ENCODE measurements at regions not wholly inside any gene's neighbourhood (a gene's known extent, or its start where the extent isn't known, plus 50 kb on each side); places are given as distances from the start of the nearest gene placed in this dataset.

- DNase-seq = no peak
These were observed 320.5 kb upstream of the TNRC6C start for GRCh38 chr17:77637818-77638575.

- peak in 1 of 2 experiments; percentile 8 for DNase-seq
These were observed 318.3 kb upstream of the TNRC6C start for GRCh38 chr17:77640252-77640651.

- no peak for DNase-seq
These were observed 317.4 kb upstream of the TNRC6C start for GRCh38 chr17:77640916-77641605.

GRCh38 chr17:77641718-77642117 lies 316.8 kb upstream of the TNRC6C start:
- DNase-seq = no peak

GRCh38 chr17:77644181-77645071 lies 314.1 kb upstream of the TNRC6C start:
- DNase-seq = no peak

GRCh38 chr17:77645072-77646045 lies 313.1 kb upstream of the TNRC6C start:
- no peak for DNase-seq

GRCh38 chr17:77646046-77646430 lies 312.5 kb upstream of the TNRC6C start:
- DNase-seq = no peak

- no peak for DNase-seq
These were observed 311.0 kb upstream of the TNRC6C start for GRCh38 chr17:77647531-77647930.

- DNase-seq = no peak
These were observed 308.7 kb upstream of the TNRC6C start for GRCh38 chr17:77649717-77650211.

- DNase-seq = no peak
These were observed 306.5 kb upstream of the TNRC6C start for GRCh38 chr17:77651988-77652387.

GRCh38 chr17:77654296-77654695 lies 304.2 kb upstream of the TNRC6C start:
- DNase-seq = no peak

- DNase-seq = no peak
These were observed 303.7 kb upstream of the TNRC6C start for GRCh38 chr17:77654850-77655249.

- no peak for DNase-seq
These were observed 302.4 kb upstream of the TNRC6C start for GRCh38 chr17:77656054-77656453.

- DNase-seq = no peak
These were observed 300.7 kb upstream of the TNRC6C start for GRCh38 chr17:77657839-77658238.

GRCh38 chr17:77660524-77660923 lies 298.0 kb upstream of the TNRC6C start:
- no peak for DNase-seq

- no peak for DNase-seq
These were observed 295.7 kb upstream of the TNRC6C start for GRCh38 chr17:77662833-77663232.

- DNase-seq = no peak
These were observed 294.3 kb upstream of the TNRC6C start for GRCh38 chr17:77664097-77664729.

- no peak for DNase-seq
These were observed 292.7 kb upstream of the TNRC6C start for GRCh38 chr17:77665833-77666232.

- no peak for DNase-seq
These were observed 292.0 kb upstream of the TNRC6C start for GRCh38 chr17:77666462-77666861.

- no peak for DNase-seq
These were observed 291.6 kb upstream of the TNRC6C start for GRCh38 chr17:77666881-77667395.

- no peak for DNase-seq
These were observed 291.0 kb upstream of the TNRC6C start for GRCh38 chr17:77667478-77667877.
